PC-9 (cell line): ENCODE measurements at regions not wholly inside any gene's neighbourhood (a gene's known extent, or its start where the extent isn't known, plus 50 kb on each side); places are given as distances from the start of the nearest gene placed in this dataset.

Source experiments
- EZH2 ChIP-seq: fragments of 200-600 bp; sonication (generic); IDR thresholded peaks from 2 replicates; pipeline ENCODE4 v1.8.0; 2017; ENCODE audit warnings: antibody characterized with exemption, low read depth
- TF ChIP-seq, protein P1 (sequence below): fragments of 200-600 bp; sonication (generic); conservative IDR thresholded peaks from 2 replicates; pipeline ENCODE4 v1.6.1; 2017; ENCODE audit warnings: mixed run types, antibody characterized with exemption, mild to moderate bottlenecking, moderate library complexity

DNA sequence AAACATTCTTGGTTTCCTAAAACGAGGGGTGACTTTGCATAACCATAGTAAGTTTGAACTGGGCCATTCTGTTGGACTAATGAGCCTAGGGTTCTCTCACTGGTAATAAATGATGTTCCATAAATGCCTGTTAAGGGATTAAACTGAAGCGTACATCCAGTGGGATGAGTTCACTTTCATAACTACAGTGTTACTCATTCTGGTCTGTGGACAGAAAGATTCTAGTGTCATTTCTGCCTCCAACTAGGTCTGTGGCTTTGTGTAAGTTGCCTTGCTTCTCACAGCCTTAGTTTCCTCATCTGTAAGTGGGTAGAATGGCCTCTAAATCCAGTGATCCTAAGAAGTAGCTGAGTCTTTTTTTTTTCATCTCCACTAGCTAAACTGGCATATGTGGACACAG, 1860.6 kb upstream of the PIK3C3 start:
- TF ChIP-seq, protein P1, sequence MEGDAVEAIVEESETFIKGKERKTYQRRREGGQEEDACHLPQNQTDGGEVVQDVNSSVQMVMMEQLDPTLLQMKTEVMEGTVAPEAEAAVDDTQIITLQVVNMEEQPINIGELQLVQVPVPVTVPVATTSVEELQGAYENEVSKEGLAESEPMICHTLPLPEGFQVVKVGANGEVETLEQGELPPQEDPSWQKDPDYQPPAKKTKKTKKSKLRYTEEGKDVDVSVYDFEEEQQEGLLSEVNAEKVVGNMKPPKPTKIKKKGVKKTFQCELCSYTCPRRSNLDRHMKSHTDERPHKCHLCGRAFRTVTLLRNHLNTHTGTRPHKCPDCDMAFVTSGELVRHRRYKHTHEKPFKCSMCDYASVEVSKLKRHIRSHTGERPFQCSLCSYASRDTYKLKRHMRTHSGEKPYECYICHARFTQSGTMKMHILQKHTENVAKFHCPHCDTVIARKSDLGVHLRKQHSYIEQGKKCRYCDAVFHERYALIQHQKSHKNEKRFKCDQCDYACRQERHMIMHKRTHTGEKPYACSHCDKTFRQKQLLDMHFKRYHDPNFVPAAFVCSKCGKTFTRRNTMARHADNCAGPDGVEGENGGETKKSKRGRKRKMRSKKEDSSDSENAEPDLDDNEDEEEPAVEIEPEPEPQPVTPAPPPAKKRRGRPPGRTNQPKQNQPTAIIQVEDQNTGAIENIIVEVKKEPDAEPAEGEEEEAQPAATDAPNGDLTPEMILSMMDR = no peak
- TF ChIP-seq EZH2 = no peak
